ENCODE measurements at regions not wholly inside any gene's neighbourhood (a gene's known extent, or its start where the extent isn't known, plus 50 kb on each side); places are given as distances from the start of the nearest gene placed in this dataset.
A peak's percentile ranks its signal among the peaks of the same experiment; 100 is the strongest.

- H3K36me3 ChIP-seq: no peaks in the 10 kb centered on the region
- no peak for DNase-seq
- no peaks in the 10 kb centered on the region for H3K27me3 ChIP-seq
- no peaks in the 10 kb centered on the region for H3K9me3 ChIP-seq
- H3K27ac ChIP-seq: peak overlapping the region in 2 of 3 donors; percentile 37 to 42
- WGBS, 2 donors: 83 to 89% methylated on average over 6 of the region's 6 CpGs
- peaks cover 20 to 33% of the 10 kb centered on the region in 2 donors for H3K4me1 ChIP-seq
- no peak for TF ChIP-seq POLR2A (IDR thresholded peaks at IDR 0.05)
- no peak for TF ChIP-seq CTCF (IDR thresholded peaks at IDR 0.05)
- no peak overlapping the region for H3K4me3 ChIP-seq (replicated peaks in 1 of 3)
- intact Hi-C loops (cut with DNase I): no loop called here
Measured at GRCh38 chr3:44003801-44004200, 237.9 kb upstream of the TOPAZ1 start.

DNA sequence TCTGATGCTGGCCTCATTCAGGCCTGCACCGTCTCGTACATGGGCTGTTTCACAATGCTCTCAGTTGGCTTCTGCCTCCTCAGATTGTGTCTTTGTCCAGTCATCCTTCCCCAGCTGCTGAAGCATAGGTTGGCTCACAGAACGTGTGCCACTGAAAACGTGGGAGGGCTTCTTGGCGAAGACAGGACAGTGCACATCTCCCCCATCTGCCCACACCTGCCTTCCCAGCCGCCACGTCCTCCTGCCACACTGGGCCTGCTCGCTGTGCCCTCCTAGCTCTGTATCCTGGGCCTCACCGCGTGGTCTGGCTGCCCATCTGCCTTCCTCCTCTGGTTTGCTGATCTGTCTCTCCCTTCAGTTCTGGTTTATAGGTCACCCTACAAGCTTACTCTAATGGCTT is 230.0 kb upstream of the TOPAZ1 start:
- Histone ChIP-seq H3K27me3 (no peaks in the 10 kb centered on the region), H3K36me3 (peaks cover 0 to 5% of the 10 kb centered on the region in 2 donors), H3K4me3 (replicated peaks in 1 of 3) (no peak overlapping the region), H3K4me1 (peaks cover 4 to 10% of the 10 kb centered on the region in 2 donors), H3K27ac (peak overlapping the region in 1 of 3 donors; percentile 15), H3K9me3 (no peaks in the 10 kb centered on the region)
- no peak for TF ChIP-seq POLR2A (IDR thresholded peaks at IDR 0.05)
- no peak for TF ChIP-seq CTCF (IDR thresholded peaks at IDR 0.05)
- intact Hi-C loops (cut with DNase I): no loop called here
- whole genome bisulfite sequencing, 2 donors: 92 to 93% methylated on average over 10 of the region's 10 CpGs
- no peak for DNase-seq

- DNase-seq: no peak
- 91 to 92% methylated on average over 13 of the region's 13 CpGs for whole genome bisulfite sequencing, 2 donors
- no peaks in the 10 kb centered on the region for H3K9me3 ChIP-seq
Measured at GRCh38 chr3:44012160-44012899, 229.4 kb upstream of the TOPAZ1 start.

GRCh38 chr3:44013967-44014366 is 227.7 kb upstream of the TOPAZ1 start:
- WGBS, 2 donors: 80 to 83% methylated on average over 9 to 11 of the region's 11 CpGs
- intact Hi-C loops (cut with DNase I): no loop called here

More at GRCh38 chr3:44012160-44012899, 229.4 kb upstream of the TOPAZ1 start:
- Histone ChIP-seq H3K36me3 (peaks cover 0 to 9% of the 10 kb centered on the region in 2 donors), H3K4me3 (replicated peaks in 1 of 3) (no peak overlapping the region), H3K27ac (peak overlapping the region in 2 of 3 donors; percentile 15 to 19), H3K4me1 (peaks cover 4 to 10% of the 10 kb centered on the region in 2 donors), H3K27me3 (no peaks in the 10 kb centered on the region)
- intact Hi-C loops (cut with DNase I): no loop called here
- TF ChIP-seq CTCF (IDR thresholded peaks at IDR 0.05): no peak
- TF ChIP-seq POLR2A (IDR thresholded peaks at IDR 0.05): no peak

More at GRCh38 chr3:44013967-44014366, 227.7 kb upstream of the TOPAZ1 start:
- H3K27ac ChIP-seq: peak overlapping the region in 1 of 3 donors; percentile 22
- DNase-seq: peak; percentile 37 to 45
- no peak for TF ChIP-seq CTCF (IDR thresholded peaks at IDR 0.05)
- TF ChIP-seq POLR2A (IDR thresholded peaks at IDR 0.05): no peak
- no peaks in the 10 kb centered on the region for H3K9me3 ChIP-seq
- H3K4me3 ChIP-seq (replicated peaks in 1 of 3): no peak overlapping the region
- peaks cover 0 to 6% of the 10 kb centered on the region in 2 donors for H3K4me1 ChIP-seq
- H3K36me3 ChIP-seq: peaks cover 0 to 9% of the 10 kb centered on the region in 2 donors
- H3K27me3 ChIP-seq: no peaks in the 10 kb centered on the region
